Right atrium auricular region (tissue), 2 donors: ENCODE measurements at regions not wholly inside any gene's neighbourhood (a gene's known extent, or its start where the extent isn't known, plus 50 kb on each side); places are given as distances from the start of the nearest gene placed in this dataset.

ENCODE experiments used
- DNase-seq: peaks from one replicate; pipeline ENCODE4 v3.0.0-alpha.2; 2019; ENCODE audit warnings: low spot score
- H3K27ac ChIP-seq, 2 donors: fragments of 200-600 bp; sonication (generic); 1 replicate in 1 of 2; 2 replicates in 1 of 2; pipeline ENCODE4 v1.5.1; 2016 to 2019
- H3K27me3 ChIP-seq, 2 donors: fragments of 200-600 bp; sonication (generic); one replicate each; pipeline versions ENCODE4 v1.5.1 to v1.6.0; 2017 to 2019
- H3K36me3 ChIP-seq: fragments of 200-600 bp; sonication (generic); one replicate; pipeline ENCODE4 v1.5.1; 2016
- H3K4me1 ChIP-seq, 2 donors: fragments of 200-600 bp; sonication (generic); one replicate each; pipeline versions ENCODE4 v1.5.1 to v1.6.0; 2017 to 2019
- H3K4me3 ChIP-seq, 2 donors: fragments of 200-600 bp; sonication (generic); 1 replicate in 1 of 2; 2 replicates in 1 of 2; pipeline ENCODE4 v1.5.1; 2017 to 2019; ENCODE audit warnings: mild to moderate bottlenecking in 1 of 2, moderate library complexity in 1 of 2
- H3K9me3 ChIP-seq, 2 donors: fragments of 200-600 bp; sonication (generic); one replicate each; pipeline ENCODE4 v1.5.1; 2019
- TF ChIP-seq, protein P1 (sequence below), 2 donors: fragments of 200-600 bp; sonication (generic); IDR thresholded peaks; one replicate each; pipeline ENCODE4 v1.5.1; 2019; ENCODE audit warnings: antibody characterized with exemption in 2 of 2

DNA sequence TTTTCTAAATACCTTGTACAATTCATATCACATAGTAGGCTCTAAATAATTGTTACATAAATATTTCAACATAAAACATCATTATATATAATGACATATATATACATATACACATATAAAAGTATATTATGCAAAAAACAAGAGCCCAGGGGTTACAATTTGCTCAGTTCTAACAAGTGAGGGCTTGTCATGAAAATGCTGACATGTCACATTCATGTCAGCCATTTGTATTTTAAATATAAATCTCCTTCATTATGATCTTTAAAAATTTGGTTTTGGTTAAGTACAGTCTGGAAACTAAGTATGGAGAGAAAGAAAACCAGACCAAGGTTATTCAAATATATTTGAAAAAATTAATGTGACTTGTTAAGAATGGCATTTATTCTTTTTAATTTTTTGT is 2745.4 kb downstream of the PCDH7 start:
- TF ChIP-seq, protein P1, sequence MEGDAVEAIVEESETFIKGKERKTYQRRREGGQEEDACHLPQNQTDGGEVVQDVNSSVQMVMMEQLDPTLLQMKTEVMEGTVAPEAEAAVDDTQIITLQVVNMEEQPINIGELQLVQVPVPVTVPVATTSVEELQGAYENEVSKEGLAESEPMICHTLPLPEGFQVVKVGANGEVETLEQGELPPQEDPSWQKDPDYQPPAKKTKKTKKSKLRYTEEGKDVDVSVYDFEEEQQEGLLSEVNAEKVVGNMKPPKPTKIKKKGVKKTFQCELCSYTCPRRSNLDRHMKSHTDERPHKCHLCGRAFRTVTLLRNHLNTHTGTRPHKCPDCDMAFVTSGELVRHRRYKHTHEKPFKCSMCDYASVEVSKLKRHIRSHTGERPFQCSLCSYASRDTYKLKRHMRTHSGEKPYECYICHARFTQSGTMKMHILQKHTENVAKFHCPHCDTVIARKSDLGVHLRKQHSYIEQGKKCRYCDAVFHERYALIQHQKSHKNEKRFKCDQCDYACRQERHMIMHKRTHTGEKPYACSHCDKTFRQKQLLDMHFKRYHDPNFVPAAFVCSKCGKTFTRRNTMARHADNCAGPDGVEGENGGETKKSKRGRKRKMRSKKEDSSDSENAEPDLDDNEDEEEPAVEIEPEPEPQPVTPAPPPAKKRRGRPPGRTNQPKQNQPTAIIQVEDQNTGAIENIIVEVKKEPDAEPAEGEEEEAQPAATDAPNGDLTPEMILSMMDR (IDR thresholded peaks at IDR 0.05), result no peak

DNA sequence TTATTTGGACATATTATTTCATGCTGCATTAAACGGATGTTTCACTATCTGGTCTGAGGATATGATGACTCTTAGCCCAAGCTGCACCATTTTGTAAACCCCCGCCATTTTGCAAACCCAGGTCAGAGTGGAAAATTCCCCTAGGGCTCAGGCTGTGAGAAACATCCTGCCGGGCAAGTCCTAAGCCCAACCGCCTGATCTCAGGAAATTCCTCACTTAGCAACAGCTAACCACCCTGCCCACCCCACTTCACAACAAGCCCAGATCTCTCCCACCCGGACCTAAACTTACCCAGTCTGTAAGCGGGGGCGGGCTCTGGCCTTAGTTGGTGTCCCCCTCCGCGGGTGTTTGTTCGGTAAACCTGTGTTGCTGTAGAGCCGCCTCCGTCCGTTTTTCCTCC is 2747.1 kb downstream of the PCDH7 start:
- H3K4me3 ChIP-seq, result no peak overlapping the region
- no peaks in the 10 kb centered on the region for H3K27me3 ChIP-seq
- TF ChIP-seq, protein P1 (IDR thresholded peaks at IDR 0.05), result no peak

More for the DNA sequence above, 2745.4 kb downstream of the PCDH7 start:
- Histone ChIP-seq H3K4me3 (no peak overlapping the region), H3K4me1 (no peaks in the 10 kb centered on the region), H3K27me3 (no peaks in the 10 kb centered on the region), H3K36me3 (no peaks in the 10 kb centered on the region), H3K27ac (no peak overlapping the region), H3K9me3 (no peaks in the 10 kb centered on the region)
- no peak for DNase-seq

DNA sequence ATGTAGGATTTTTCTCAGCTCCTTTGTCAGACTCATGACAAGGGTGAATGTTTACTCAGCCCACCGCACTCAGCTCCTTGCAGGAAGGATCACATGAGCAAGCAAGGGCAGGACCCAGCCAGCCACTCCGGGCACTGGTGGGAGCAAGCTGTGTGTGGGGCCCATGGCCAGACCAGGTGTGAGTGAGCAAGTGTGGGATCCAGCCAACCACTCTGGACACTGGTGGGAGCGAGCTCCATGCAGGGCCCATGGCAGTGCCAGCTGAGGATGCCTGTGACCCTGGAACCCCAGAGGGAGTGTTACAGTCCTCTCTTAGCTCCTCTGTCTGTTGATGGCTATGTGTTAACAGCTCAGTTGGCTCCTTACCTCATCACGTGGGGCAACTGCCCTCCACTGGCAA is 2750.6 kb downstream of the PCDH7 start:
- Histone ChIP-seq H3K27ac (no peak overlapping the region), H3K36me3 (no peaks in the 10 kb centered on the region), H3K27me3 (no peaks in the 10 kb centered on the region), H3K4me1 (no peaks in the 10 kb centered on the region), H3K9me3 (no peaks in the 10 kb centered on the region), H3K4me3 (no peak overlapping the region)
- no peak for DNase-seq
- TF ChIP-seq, protein P1 (IDR thresholded peaks at IDR 0.05), result no peak

More for the DNA sequence above, 2747.1 kb downstream of the PCDH7 start:
- no peaks in the 10 kb centered on the region for H3K4me1 ChIP-seq
- H3K9me3 ChIP-seq, result no peaks in the 10 kb centered on the region
- no peak for DNase-seq
- H3K36me3 ChIP-seq, result no peaks in the 10 kb centered on the region
- no peak overlapping the region for H3K27ac ChIP-seq

DNA sequence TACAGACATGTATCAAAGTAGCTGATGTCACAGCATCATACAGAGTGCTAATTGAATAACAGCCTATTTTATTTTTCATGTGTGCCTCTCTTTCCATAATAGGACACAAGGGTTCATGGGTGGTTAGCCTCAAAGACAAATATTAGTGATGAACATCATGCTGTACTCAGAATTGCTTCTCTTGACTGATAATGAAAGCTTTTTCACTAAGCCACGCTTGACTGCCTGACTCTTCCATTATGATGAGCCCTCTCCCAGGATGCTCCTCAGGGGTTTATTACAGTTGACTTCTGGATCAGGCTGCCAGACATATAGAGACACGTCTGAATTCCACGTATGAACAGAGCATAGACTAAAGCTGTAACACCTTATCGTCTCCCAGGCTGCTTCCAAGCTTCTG is 2757.5 kb downstream of the PCDH7 start:
- no peaks in the 10 kb centered on the region for H3K9me3 ChIP-seq
- H3K36me3 ChIP-seq, result no peaks in the 10 kb centered on the region
- no peak for DNase-seq
- H3K27ac ChIP-seq, result no peak overlapping the region
- H3K4me3 ChIP-seq, result no peak overlapping the region
- TF ChIP-seq, protein P1 (IDR thresholded peaks at IDR 0.05), result no peak
- H3K4me1 ChIP-seq, result no peaks in the 10 kb centered on the region
- no peaks in the 10 kb centered on the region for H3K27me3 ChIP-seq

DNA sequence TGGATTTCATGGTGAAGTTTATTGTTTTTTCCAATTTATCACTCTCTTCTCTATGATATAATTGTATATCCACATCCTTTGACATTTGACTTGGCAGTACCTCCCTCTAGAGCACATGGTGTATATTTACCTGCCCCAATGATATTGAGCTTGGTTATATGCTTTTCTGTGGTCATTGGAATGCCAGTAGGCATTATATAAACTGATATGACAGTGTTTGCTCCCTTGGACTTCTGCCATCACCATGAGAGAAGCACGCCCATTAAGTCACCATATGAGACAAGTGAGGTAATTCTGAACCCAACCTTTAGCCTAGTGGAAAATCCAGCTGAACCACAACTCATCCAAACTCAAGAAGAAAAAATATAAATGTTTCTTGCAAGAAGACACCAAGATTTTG is 2761.5 kb downstream of the ARAP2 start:
- Histone ChIP-seq H3K27me3 (no peaks in the 10 kb centered on the region), H3K9me3 (no peaks in the 10 kb centered on the region), H3K27ac (no peak overlapping the region), H3K4me1 (no peaks in the 10 kb centered on the region), H3K4me3 (no peak overlapping the region), H3K36me3 (no peaks in the 10 kb centered on the region)
- DNase-seq, result no peak
- TF ChIP-seq, protein P1 (IDR thresholded peaks at IDR 0.05), result no peak

DNA sequence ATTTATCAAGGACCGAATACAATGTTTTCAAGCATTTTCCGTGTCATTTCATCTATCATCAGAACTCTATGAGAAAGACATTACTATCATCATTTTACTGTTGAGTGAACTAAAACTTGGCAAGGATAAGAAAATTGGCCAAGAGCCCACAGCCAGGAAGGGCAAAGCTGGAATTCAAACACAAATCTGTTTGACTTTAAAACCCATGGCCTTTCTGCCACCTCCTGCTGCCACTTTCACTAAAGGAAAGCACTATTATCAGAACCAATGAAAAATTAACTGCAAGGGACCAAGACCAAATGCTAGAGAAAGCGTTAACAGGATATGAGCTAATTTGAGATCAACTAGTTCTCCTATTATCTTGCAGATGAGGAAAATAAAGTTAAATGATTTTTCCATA is 2759.2 kb downstream of the ARAP2 start:
- no peaks in the 10 kb centered on the region for H3K4me1 ChIP-seq
- TF ChIP-seq, protein P1 (IDR thresholded peaks at IDR 0.05), result no peak
- no peak for DNase-seq
- no peaks in the 10 kb centered on the region for H3K9me3 ChIP-seq
- H3K27ac ChIP-seq, result no peak overlapping the region
- no peaks in the 10 kb centered on the region for H3K27me3 ChIP-seq
- no peaks in the 10 kb centered on the region for H3K36me3 ChIP-seq
- H3K4me3 ChIP-seq, result no peak overlapping the region
